ENCODE measurements at regions not wholly inside any gene's neighbourhood (a gene's known extent, or its start where the extent isn't known, plus 50 kb on each side); places are given as distances from the start of the nearest gene placed in this dataset.

DNA sequence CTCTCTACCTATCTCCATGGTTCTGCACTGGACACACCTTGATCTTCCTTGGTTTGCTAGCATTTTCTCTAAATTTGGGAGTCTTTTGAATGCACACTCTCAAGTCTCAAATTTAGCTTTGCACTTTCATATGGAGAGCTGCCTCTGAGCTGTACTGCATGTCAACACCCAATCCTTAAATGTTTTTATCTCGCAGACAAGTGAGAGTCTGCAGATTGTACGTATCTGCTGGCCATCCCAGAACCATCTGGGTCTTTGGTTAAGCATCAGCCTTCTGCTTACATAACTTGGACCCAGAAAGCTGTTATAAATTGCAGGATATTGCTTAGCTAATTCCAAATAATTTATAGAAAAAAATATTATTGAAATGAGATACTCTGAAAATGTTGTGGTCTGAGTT is 111.4 kb upstream of the GRAMD2B start:
- H3K9me3 Mint-ChIP-seq (ENCODE audit: unreplicated experiment): no peaks in the 10 kb centered on the region
- no peak for DNase-seq
- intact Hi-C loops (cut with micrococcal nuclease; ENCODE audit: unreplicated experiment): no loop called here
- H3K36me3 Mint-ChIP-seq (ENCODE audit: insufficient read depth, unreplicated experiment): no peaks in the 10 kb centered on the region
- TF ChIP-seq, protein P1, sequence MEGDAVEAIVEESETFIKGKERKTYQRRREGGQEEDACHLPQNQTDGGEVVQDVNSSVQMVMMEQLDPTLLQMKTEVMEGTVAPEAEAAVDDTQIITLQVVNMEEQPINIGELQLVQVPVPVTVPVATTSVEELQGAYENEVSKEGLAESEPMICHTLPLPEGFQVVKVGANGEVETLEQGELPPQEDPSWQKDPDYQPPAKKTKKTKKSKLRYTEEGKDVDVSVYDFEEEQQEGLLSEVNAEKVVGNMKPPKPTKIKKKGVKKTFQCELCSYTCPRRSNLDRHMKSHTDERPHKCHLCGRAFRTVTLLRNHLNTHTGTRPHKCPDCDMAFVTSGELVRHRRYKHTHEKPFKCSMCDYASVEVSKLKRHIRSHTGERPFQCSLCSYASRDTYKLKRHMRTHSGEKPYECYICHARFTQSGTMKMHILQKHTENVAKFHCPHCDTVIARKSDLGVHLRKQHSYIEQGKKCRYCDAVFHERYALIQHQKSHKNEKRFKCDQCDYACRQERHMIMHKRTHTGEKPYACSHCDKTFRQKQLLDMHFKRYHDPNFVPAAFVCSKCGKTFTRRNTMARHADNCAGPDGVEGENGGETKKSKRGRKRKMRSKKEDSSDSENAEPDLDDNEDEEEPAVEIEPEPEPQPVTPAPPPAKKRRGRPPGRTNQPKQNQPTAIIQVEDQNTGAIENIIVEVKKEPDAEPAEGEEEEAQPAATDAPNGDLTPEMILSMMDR (IDR thresholded peaks at IDR 0.05; ENCODE audit: insufficient read depth in 1 of 2, low read depth in 1 of 2, low read length in 1 of 2, severe bottlenecking in 1 of 2, unreplicated experiment in 1 of 2): no peak
- no peak overlapping the region for H3K27ac Mint-ChIP-seq (ENCODE audit: unreplicated experiment)
- Histone ChIP-seq H3K9me3 (no peaks in the 10 kb centered on the region), H3K4me3 (ENCODE audit: low read depth, low read length) (no peak overlapping the region), H3K36me3 (ENCODE audit: control insufficient read depth, insufficient read depth, low read length) (no peaks in the 10 kb centered on the region), H3K27me3 (replicated peaks; ENCODE audit: control insufficient read depth, insufficient read depth, low read length) (no peaks in the 10 kb centered on the region), H3K4me1 (no peaks in the 10 kb centered on the region)
- H3K4me3 Mint-ChIP-seq (ENCODE audit: unreplicated experiment): no peak overlapping the region
- ChIA-PET POLR2A (interaction anchor here (0.6 kb wide), 1 partner anchor 264 kb away, joined by 3 read pairs; no protein-coding TSS in a partner anchor), CTCF (no interaction called here)
- no peaks in the 10 kb centered on the region for H3K4me1 Mint-ChIP-seq (ENCODE audit: low read depth, unreplicated experiment)
- H3K27me3 Mint-ChIP-seq (ENCODE audit: insufficient read depth, unreplicated experiment): peaks cover 6% of the 10 kb centered on the region
- no TSS peak for BruUV-seq (replicated peaks)

DNA sequence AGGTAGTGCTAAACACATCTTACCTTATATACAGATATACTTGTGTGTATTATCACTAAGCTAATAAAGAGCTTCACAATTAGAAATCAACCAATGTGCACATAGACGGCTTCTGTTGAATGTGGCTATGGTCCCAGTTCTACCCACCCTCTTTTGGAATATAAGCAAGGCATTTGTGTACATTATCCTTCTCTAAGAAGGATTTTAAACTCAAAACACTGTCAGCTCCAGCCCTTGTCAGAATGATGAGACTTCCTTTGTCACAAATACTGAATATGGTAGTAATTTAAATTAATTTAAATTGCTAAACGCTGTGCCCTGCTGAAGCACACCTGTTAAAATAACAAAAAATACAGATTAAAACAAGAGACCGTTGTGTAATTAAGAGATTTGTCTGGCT is 107.9 kb upstream of the GRAMD2B start:
- H3K27me3 Mint-ChIP-seq (ENCODE audit: insufficient read depth, unreplicated experiment): peaks cover 9% of the 10 kb centered on the region
- H3K4me1 Mint-ChIP-seq (ENCODE audit: low read depth, unreplicated experiment): no peaks in the 10 kb centered on the region
- H3K36me3 Mint-ChIP-seq (ENCODE audit: insufficient read depth, unreplicated experiment): no peaks in the 10 kb centered on the region
- H3K4me3 Mint-ChIP-seq (ENCODE audit: unreplicated experiment): no peak overlapping the region
- intact Hi-C loops (cut with micrococcal nuclease; ENCODE audit: unreplicated experiment): no loop called here
- CTCF ChIA-PET: no interaction called here
- no peak for DNase-seq
- Histone ChIP-seq H3K36me3 (ENCODE audit: control insufficient read depth, insufficient read depth, low read length) (no peaks in the 10 kb centered on the region), H3K4me3 (ENCODE audit: low read depth, low read length) (no peak overlapping the region), H3K4me1 (no peaks in the 10 kb centered on the region), H3K27me3 (replicated peaks; ENCODE audit: control insufficient read depth, insufficient read depth, low read length) (no peaks in the 10 kb centered on the region), H3K9me3 (no peaks in the 10 kb centered on the region)
- TF ChIP-seq, protein P1 (IDR thresholded peaks at IDR 0.05; ENCODE audit: insufficient read depth in 1 of 2, low read depth in 1 of 2, low read length in 1 of 2, severe bottlenecking in 1 of 2, unreplicated experiment in 1 of 2): no peak
- BruUV-seq (replicated peaks): no TSS peak
- POLR2A ChIA-PET: no interaction called here
- H3K27ac Mint-ChIP-seq (ENCODE audit: unreplicated experiment): no peak overlapping the region
- no peaks in the 10 kb centered on the region for H3K9me3 Mint-ChIP-seq (ENCODE audit: unreplicated experiment)

DNA sequence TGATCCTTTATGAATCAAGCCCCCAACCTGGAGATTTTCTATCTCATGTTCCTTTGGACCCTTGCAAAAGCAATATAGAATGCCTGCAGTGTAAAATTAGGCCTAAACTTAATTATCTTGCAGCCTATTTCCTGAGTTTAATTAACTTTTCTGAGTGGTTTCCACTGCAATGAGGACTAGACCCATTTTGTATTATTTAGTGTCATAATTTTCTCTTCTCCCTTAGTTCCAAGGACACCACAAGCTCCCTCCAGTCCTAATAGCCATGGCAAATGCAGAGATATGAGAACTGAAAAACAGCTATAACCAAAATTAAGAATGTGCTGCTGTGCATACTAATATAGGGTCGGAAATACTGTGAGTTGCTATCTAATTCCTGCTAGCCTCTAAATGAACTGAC is 90.9 kb upstream of the GRAMD2B start:
- no peaks in the 10 kb centered on the region for H3K9me3 Mint-ChIP-seq (ENCODE audit: unreplicated experiment)
- intact Hi-C loops (cut with micrococcal nuclease; ENCODE audit: unreplicated experiment): no loop called here
- no TSS peak for BruUV-seq (replicated peaks)
- no peak for DNase-seq
- H3K36me3 Mint-ChIP-seq (ENCODE audit: insufficient read depth, unreplicated experiment): no peaks in the 10 kb centered on the region
- Histone ChIP-seq H3K4me3 (ENCODE audit: low read depth, low read length) (no peak overlapping the region), H3K4me1 (no peaks in the 10 kb centered on the region), H3K9me3 (no peaks in the 10 kb centered on the region), H3K27me3 (replicated peaks; ENCODE audit: control insufficient read depth, insufficient read depth, low read length) (no peaks in the 10 kb centered on the region), H3K36me3 (ENCODE audit: control insufficient read depth, insufficient read depth, low read length) (no peaks in the 10 kb centered on the region)
- ChIA-PET CTCF (interaction anchor here (0.6 kb wide), 1 partner anchor 30 kb away, joined by 3 read pairs; no protein-coding TSS in a partner anchor), POLR2A (no interaction called here)
- H3K4me1 Mint-ChIP-seq (ENCODE audit: low read depth, unreplicated experiment): no peaks in the 10 kb centered on the region
- TF ChIP-seq, protein P1 (IDR thresholded peaks at IDR 0.05; ENCODE audit: insufficient read depth in 1 of 2, low read depth in 1 of 2, low read length in 1 of 2, severe bottlenecking in 1 of 2, unreplicated experiment in 1 of 2): no peak
- H3K27me3 Mint-ChIP-seq (ENCODE audit: insufficient read depth, unreplicated experiment): peaks cover 3% of the 10 kb centered on the region
- H3K4me3 Mint-ChIP-seq (ENCODE audit: unreplicated experiment): no peak overlapping the region
- no peak overlapping the region for H3K27ac Mint-ChIP-seq (ENCODE audit: unreplicated experiment)
